H9 (cell line): ENCODE measurements at regions not wholly inside any gene's neighbourhood (a gene's known extent, or its start where the extent isn't known, plus 50 kb on each side); places are given as distances from the start of the nearest gene placed in this dataset.
A peak's percentile ranks its signal among the peaks of the same experiment; 100 is the strongest.

ENCODE experiments used
- DNase-seq: peaks from one replicate; pipeline ENCODE4 v3.0.0-alpha.2; 2017
- H2AFZ ChIP-seq: one replicate; pipeline ENCODE4 v1.6.1; 2013; ENCODE audit warnings: mild to moderate bottlenecking, low read length, control low read depth, moderate library complexity
- H2AK5ac ChIP-seq: 2 replicates; pipeline ENCODE4 v1.6.1; 2013; ENCODE audit warnings: low read length, control low read depth, mixed read lengths; ENCODE audit not compliant: insufficient read length
- H2BK120ac ChIP-seq: one replicate; pipeline ENCODE4 v1.6.1; 2013; ENCODE audit warnings: low read depth, mild to moderate bottlenecking, low read length, control low read depth, inconsistent platforms; ENCODE audit not compliant: poor library complexity, severe bottlenecking
- H2BK12ac ChIP-seq: 2 replicates; pipeline ENCODE4 v1.6.1; 2013; ENCODE audit warnings: low read length, control low read depth, mixed read lengths, low read depth; ENCODE audit not compliant: insufficient read length
- H2BK15ac ChIP-seq: 2 replicates; pipeline ENCODE4 v1.6.1; 2013; ENCODE audit warnings: low read depth, low read length, control low read depth
- H2BK20ac ChIP-seq: one replicate; pipeline ENCODE4 v1.6.1; 2013; ENCODE audit warnings: low read depth, mild to moderate bottlenecking, low read length, control low read depth, inconsistent platforms; ENCODE audit not compliant: poor library complexity, severe bottlenecking
- H2BK5ac ChIP-seq: 2 replicates; pipeline ENCODE4 v1.6.1; 2013; ENCODE audit warnings: low read length, control low read depth, mixed read lengths; ENCODE audit not compliant: insufficient read length
- H3K14ac ChIP-seq: 2 replicates; pipeline ENCODE4 v1.6.1; 2013; ENCODE audit warnings: low read length, control low read depth; ENCODE audit not compliant: insufficient read depth
- H3K18ac ChIP-seq: 2 replicates; pipeline ENCODE4 v1.6.1; 2013; ENCODE audit warnings: low read depth, mild to moderate bottlenecking, mixed read lengths, low read length, control low read depth; ENCODE audit not compliant: insufficient read length
- H3K23ac ChIP-seq: 2 replicates; pipeline ENCODE4 v1.6.1; 2013; ENCODE audit warnings: low read length, control low read depth, mixed read lengths, low read depth; ENCODE audit not compliant: insufficient read length
- H3K23me2 ChIP-seq: 2 replicates; pipeline ENCODE4 v1.6.1; 2013; ENCODE audit warnings: low read depth, mild to moderate bottlenecking, mixed read lengths, low read length, control low read depth; ENCODE audit not compliant: insufficient read length, poor library complexity, severe bottlenecking
- H3K27ac ChIP-seq: 2 replicates; pipeline ENCODE4 v1.5.1; 2013; ENCODE audit warnings: low read length, control low read depth, mixed read lengths, low read depth; ENCODE audit not compliant: insufficient read length
- H3K27me3 ChIP-seq: 2 replicates; pipeline ENCODE4 v1.6.1; 2013; ENCODE audit warnings: low read length, control low read depth, inconsistent platforms; ENCODE audit not compliant: insufficient read depth
- H3K4ac ChIP-seq: 2 replicates; pipeline ENCODE4 v1.6.1; 2013; ENCODE audit warnings: low read depth, mild to moderate bottlenecking, control low read depth, inconsistent platforms, low read length, moderate library complexity
- H3K4me1 ChIP-seq: 2 replicates; pipeline ENCODE4 v1.6.1; 2013; ENCODE audit warnings: low read length, control low read depth, inconsistent platforms; ENCODE audit not compliant: insufficient read depth
- H3K4me2 ChIP-seq: 2 replicates; pipeline ENCODE4 v1.6.1; 2013; ENCODE audit warnings: low read length, control low read depth, mixed read lengths; ENCODE audit not compliant: insufficient read length, insufficient read depth
- H3K56ac ChIP-seq: 2 replicates; pipeline ENCODE4 v1.6.1; 2013; ENCODE audit warnings: low read depth, mild to moderate bottlenecking, mixed read lengths, low read length, control low read depth; ENCODE audit not compliant: insufficient read length
- H3K79me1 ChIP-seq: 2 replicates; pipeline ENCODE4 v1.6.1; 2013; ENCODE audit warnings: low read depth, mild to moderate bottlenecking, moderate library complexity, low read length, control low read depth, inconsistent platforms; ENCODE audit not compliant: insufficient read depth, poor library complexity, severe bottlenecking
- H3K79me2 ChIP-seq: 2 replicates; pipeline ENCODE4 v1.6.1; 2013; ENCODE audit warnings: low read length, control low read depth, inconsistent platforms; ENCODE audit not compliant: insufficient read depth
- H3K9ac ChIP-seq: 2 replicates; pipeline ENCODE4 v1.6.1; 2013; ENCODE audit warnings: low read length, control low read depth, mixed read lengths; ENCODE audit not compliant: insufficient read length; ENCODE audit errors: extremely low read depth
- H3K9me3 ChIP-seq: one replicate; pipeline ENCODE4 v1.6.1; 2013; ENCODE audit warnings: low read depth, low read length, inconsistent platforms; ENCODE audit not compliant: control insufficient read depth
- H3T11ph ChIP-seq: one replicate; pipeline ENCODE4 v1.6.1; 2013; ENCODE audit warnings: mild to moderate bottlenecking, low read length, control low read depth, inconsistent platforms
- H4K20me1 ChIP-seq: one replicate; pipeline ENCODE4 v1.6.1; 2013; ENCODE audit not compliant: control insufficient read depth, insufficient read length, insufficient read depth
- H4K5ac ChIP-seq: 2 replicates; pipeline ENCODE4 v1.6.1; 2013; ENCODE audit warnings: low read depth, mild to moderate bottlenecking, mixed read lengths, low read length, control low read depth; ENCODE audit not compliant: insufficient read length
- H4K8ac ChIP-seq: replicated peaks from 2 replicates; pipeline ENCODE4 v1.6.1; 2013; ENCODE audit warnings: low read length, control low read depth, mixed read lengths, low read depth; ENCODE audit not compliant: insufficient read length
- H4K91ac ChIP-seq: 2 replicates; pipeline ENCODE4 v1.6.1; 2013; ENCODE audit warnings: low read depth, mild to moderate bottlenecking, moderate library complexity, mixed read lengths, low read length, control low read depth; ENCODE audit not compliant: insufficient read length
- H3K27ac Mint-ChIP-seq, 3 experiments: 2 replicates in 2 of 3; 3 replicates in 1 of 3; pipeline ENCODE4 v1.8.0; 2020 to 2021; ENCODE audit warnings: mixed read lengths in 3 of 3, mild to moderate bottlenecking in 1 of 3, moderate library complexity in 1 of 3
- H3K27me3 Mint-ChIP-seq: 2 replicates; pipeline ENCODE4 v1.8.0; 2021; ENCODE audit warnings: low read depth, mild to moderate bottlenecking, moderate library complexity, mixed read lengths
- H3K36me3 Mint-ChIP-seq, 3 experiments: 2 replicates in 2 of 3; 3 replicates in 1 of 3; pipeline ENCODE4 v1.8.0; 2020 to 2021; ENCODE audit warnings: low read depth in 3 of 3, mixed read lengths in 3 of 3; ENCODE audit not compliant: insufficient read depth in 1 of 3
- H3K4me1 Mint-ChIP-seq, 2 experiments: 2 replicates each; pipeline ENCODE4 v1.8.0; 2020; ENCODE audit warnings: mixed read lengths in 2 of 2
- H3K4me3 Mint-ChIP-seq, 2 experiments: 2 replicates in 1 of 2; 3 replicates in 1 of 2; pipeline ENCODE4 v1.8.0; 2020 to 2021; ENCODE audit warnings: mild to moderate bottlenecking in 2 of 2, mixed read lengths in 2 of 2, moderate library complexity in 1 of 2
- H3K9me3 Mint-ChIP-seq, 2 experiments: 2 replicates in 1 of 2; 3 replicates in 1 of 2; pipeline ENCODE4 v1.8.0; 2020; ENCODE audit warnings: mild to moderate bottlenecking in 2 of 2, mixed read lengths in 2 of 2, moderate library complexity in 1 of 2
- WGBS: extraction: QIAGEN DNeasy Blood & Tissue Kit; methylation state at CpG from one replicate; pipeline ENCODE4 v1.1.7; 2013; ENCODE audit warnings: missing lambda C conversion rate, low lambda C conversion rate, mixed read lengths; ENCODE audit not compliant: insufficient read length; ENCODE audit errors: extremely low coverage; 5-methylcytosine and 5-hydroxymethylcytosine counted together
- TF ChIP-seq, protein P1 (sequence below): fragments of 200-600 bp; sonication (generic); conservative IDR thresholded peaks from 3 replicates; pipeline ENCODE4 v1.8.0; 2021; ENCODE audit warnings: antibody characterized with exemption, mild to moderate bottlenecking

DNA sequence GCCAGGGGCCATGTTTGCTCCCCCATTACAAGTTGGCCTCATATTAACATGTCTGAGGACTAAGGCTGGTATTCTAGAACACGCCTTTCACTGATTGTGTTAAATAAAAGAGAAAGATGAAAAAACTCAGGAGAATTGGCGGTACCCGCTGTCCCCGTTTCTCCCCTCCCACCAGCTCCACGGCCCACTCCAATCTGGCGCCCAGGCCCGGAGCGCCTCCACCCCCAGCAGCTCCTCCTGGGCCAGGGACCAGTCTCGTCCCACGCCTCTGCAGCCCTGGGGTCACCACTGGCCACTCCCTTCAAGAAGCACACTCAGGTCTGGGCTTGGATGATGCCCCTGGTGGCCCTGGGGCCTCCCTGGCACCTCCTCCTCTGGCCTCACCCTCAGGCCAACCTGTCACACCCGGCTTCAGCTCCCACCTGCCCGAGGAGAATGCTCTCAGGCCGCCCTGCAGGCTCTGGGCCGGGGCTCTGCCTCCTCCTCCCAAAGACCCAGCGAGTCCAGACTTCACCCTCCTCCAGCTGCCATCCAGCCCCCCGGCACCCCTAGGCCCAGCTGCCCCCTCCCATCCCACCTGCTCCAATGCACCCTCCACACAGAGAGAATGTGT, 133.0 kb upstream of the PPP1R26 start:
- Histone ChIP-seq H2BK20ac (no peak overlapping the region), H3K4me1 (no peaks in the 10 kb centered on the region), H2AK5ac (no peak overlapping the region), H3K18ac (no peak overlapping the region), H4K8ac (no peak overlapping the region), H3K9ac (no peak overlapping the region), H2BK120ac (no peak overlapping the region), H3K56ac (no peak overlapping the region), H3K27ac (no peak overlapping the region), H3K4ac (no peak overlapping the region), H3K79me2 (no peaks in the 10 kb centered on the region), H4K20me1 (no peaks in the 10 kb centered on the region), H4K91ac (no peak overlapping the region), H3K4me2 (no peak overlapping the region), H2BK15ac (no peak overlapping the region), H3K14ac (no peak overlapping the region), H4K5ac (no peak overlapping the region), H2AFZ (no peak overlapping the region), H3K23me2 (no peaks in the 10 kb centered on the region), H3K27me3 (no peaks in the 10 kb centered on the region), H2BK5ac (no peak overlapping the region), H2BK12ac (no peak overlapping the region), H3K9me3 (no peaks in the 10 kb centered on the region), H3T11ph (no peak overlapping the region), H3K23ac (no peak overlapping the region), H3K79me1 (no peaks in the 10 kb centered on the region)
- peaks cover 2% of the 10 kb centered on the region; the same call in 1 of the 2 replicates for H3K27me3 Mint-ChIP-seq
- no peak for DNase-seq
- no CpG with 5 or more reads among the region's 16 CpGs for WGBS
- H3K36me3 Mint-ChIP-seq, result no peaks in the 10 kb centered on the region
- H3K4me1 Mint-ChIP-seq, result peaks cover 10 to 23% of the 10 kb centered on the region in 2 experiments; a peak in 3 of 4 replicates
- TF ChIP-seq, protein P1, sequence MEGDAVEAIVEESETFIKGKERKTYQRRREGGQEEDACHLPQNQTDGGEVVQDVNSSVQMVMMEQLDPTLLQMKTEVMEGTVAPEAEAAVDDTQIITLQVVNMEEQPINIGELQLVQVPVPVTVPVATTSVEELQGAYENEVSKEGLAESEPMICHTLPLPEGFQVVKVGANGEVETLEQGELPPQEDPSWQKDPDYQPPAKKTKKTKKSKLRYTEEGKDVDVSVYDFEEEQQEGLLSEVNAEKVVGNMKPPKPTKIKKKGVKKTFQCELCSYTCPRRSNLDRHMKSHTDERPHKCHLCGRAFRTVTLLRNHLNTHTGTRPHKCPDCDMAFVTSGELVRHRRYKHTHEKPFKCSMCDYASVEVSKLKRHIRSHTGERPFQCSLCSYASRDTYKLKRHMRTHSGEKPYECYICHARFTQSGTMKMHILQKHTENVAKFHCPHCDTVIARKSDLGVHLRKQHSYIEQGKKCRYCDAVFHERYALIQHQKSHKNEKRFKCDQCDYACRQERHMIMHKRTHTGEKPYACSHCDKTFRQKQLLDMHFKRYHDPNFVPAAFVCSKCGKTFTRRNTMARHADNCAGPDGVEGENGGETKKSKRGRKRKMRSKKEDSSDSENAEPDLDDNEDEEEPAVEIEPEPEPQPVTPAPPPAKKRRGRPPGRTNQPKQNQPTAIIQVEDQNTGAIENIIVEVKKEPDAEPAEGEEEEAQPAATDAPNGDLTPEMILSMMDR, result no peak
- no peaks in the 10 kb centered on the region; a peak in 1 of 5 replicates for H3K9me3 Mint-ChIP-seq
- peak overlapping the region in 1 of 3 experiments; percentile 90; a peak in 2 of 7 replicates for H3K27ac Mint-ChIP-seq
- H3K4me3 Mint-ChIP-seq, result no peak overlapping the region
